NCI-H1048 (cell line): ENCODE measurements at regions not wholly inside any gene's neighbourhood (a gene's known extent, or its start where the extent isn't known, plus 50 kb on each side); places are given as distances from the start of the nearest gene placed in this dataset.

Experiments
- DNase-seq: peaks from one replicate; lab custom pipeline; 2025; lab: John Stamatoyannopoulos, UW

DNA sequence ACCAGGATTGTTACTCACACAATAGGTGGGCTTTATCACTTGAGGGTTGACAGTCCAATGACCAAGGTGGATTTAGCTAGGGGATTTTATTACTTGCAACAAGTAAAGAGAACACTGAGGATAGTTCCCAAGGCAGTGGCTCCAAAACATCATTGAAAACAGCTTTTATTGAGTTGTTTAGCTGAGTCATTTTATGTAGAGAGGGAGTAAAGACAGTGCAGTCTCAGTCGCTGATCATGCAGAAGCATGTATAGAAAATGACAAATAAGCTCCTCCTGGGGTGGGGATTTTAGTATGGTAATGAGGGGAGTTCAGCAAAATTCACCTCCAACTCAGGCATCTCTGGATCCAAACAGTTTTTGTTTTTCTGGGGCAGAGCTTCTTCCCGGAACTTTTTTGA, 163.0 kb upstream of the CCDC179 start:
- no peak for DNase-seq

DNA sequence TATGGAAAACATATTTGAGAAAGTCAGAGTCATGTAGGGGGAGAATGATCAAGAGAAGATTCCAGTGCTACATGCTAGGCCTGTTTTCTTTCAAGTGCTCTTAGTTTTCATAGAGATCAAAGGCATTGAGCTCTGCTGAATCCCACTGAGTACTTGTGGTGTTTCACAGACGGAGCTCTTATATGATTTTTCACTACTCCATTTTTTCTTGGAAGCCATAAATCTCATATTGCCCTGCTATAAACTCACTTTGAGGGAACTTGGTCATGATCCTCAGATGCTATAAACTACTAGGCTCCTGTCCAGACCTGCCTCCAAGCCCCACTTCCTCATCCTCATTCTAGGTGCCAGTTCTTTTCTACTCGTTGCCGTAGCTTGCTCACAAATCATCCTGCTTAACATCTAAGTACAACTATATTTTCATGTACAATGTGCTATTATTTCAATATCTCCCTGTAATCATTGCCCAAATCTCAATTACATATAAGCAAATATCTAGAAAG, 180.8 kb upstream of the CCDC179 start:
- DNase-seq, result no peak

DNA sequence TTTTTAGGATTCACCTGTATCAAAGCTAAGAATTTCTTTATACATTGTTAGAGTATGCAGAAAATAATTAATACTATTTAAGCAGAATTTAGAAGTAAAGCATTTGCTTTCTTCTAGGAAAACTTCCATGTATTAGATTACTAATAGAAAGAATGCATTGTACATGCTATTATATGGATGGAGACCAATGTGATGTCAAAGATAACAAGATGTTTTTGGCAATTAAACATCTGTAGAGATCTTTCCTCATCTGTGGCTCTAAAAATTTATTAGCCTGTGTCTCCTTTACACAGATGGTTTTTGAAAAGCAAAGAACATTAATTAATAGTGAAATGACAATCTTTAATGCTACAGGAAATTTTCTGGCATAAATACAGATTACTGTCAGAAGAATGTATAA, 198.4 kb upstream of the CCDC179 start:
- DNase-seq, result no peak

DNA sequence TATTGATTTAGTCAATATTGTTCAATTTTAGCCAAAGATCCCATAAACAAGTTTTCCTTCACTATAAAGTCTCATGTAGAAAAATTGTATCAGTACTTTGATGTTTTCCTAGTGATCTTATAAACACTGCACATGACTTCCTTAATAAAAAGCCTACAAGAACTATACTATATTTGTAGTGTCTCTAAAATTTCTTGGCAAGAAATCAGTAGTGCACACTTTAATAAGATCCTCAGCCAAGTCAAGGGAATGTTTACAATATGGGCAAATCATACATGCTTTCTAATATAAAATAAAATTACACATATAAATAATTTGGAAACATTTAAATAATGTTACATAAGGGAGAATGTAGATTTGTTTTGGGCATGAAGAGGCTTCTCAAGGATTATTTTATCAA, 203.0 kb upstream of the CCDC179 start:
- DNase-seq, result no peak

DNA sequence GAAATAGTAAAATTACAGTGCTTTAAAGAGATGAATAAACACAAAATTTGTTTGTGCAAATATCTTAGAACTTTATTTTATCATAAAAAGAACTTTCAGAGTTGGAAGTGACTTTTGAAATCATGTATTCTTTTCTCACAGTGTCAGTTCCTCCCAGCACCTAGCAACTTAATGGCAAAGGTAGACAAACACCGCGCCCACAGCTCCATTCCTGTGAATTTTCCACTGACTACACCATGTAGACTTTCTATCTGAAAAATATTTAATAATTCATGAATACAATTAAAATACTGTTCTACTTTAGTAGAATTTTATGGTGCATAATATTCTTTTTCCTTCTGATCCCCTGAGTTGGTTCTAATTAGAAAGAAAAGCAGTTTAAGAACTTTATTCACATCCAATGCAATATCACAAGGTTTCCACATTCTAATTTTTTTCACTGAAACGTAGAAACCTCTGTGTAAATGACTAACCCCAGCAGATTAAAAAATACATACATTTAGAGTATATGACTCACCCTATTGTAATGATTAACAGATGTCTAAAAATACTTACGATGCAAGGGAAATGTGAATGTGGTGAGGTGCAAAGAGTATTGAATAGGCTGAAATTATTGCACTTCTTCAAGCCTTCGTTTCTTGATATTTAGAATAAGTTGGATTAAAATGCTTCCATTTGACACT, 218.2 kb upstream of the CCDC179 start:
- DNase-seq, result no peak

DNA sequence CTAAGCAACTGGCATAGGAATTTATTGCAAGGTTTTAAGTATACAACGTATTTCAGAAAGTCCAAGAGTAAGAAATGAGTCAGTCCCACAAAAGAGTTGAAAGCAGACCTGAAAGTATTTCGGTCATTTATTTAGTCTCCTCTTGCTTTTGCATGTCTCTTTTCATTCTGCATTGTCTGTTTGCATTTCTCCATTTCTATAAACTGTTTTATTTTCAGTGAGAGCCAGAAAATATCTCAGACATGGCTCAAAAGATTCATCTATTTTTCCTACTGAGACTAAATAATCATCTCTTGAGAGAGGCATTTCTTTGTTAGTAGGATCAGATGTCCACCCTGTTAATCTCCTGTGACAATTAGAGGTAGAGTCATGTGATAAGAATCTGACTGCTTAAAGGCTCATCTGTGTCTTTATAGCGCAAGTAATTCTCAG, 219.1 kb upstream of the CCDC179 start:
- no peak for DNase-seq

DNA sequence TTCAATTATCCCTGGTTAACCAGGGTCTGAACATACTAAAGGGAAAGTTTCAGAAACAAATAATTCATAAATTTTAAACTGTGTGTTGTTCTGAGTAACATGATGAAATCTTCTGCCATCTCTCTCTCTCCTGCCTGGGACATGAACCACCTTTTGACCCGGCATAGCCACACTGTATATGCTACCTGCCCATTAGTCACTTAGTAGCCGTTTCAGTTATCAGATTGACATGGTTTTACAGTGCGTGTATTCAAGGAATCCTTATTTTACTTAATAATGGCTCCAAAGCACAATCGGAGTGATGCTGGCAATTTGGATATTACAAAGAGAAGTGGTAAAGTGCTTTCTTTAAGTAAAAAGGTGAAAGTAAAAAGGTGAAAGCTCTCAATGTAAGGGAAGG, 227.1 kb upstream of the CCDC179 start:
- no peak for DNase-seq

DNA sequence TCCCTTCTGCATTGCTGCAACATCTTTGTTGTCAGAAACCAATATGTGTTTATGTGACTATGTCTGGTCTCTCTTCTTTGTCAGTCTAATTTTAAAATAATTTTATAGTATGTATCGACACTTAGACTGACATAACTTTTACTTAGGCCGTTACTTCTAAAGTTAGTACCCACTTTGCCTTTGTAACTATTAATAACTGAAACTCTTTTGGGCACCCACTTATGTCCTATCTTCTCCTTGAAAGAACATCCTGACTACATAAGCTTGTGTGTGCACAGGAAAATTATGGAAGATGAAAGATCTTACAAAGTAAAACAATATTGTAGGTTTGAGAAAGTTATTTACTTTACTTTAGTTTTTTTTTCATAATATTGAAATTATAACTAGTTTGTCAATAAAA, 230.4 kb upstream of the CCDC179 start:
- DNase-seq, result no peak

DNA sequence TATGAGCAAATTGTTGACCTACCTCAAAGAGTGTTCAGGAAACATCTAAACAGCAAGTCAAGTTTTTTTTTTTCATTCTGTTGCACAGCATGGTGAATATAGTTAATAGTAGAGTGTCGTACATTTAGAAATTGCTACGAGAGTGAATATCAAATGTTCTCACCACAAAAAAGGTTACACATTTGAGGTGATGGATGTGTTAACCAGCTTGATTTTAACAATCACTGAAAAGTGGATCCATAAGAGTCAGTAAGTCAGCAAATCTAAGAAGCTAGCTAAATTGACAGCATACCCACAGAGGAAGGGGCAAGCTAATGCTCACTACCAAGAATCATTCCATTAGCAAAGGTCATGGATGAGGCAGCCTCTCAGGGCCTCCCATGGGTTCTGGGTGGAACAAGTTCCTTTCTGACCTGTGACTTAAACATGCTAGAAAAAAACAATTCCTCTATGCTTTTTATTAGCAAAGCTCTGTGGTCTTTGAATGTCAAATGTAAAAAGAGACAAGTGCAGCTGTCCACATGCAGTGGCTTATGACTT, 235.4 kb upstream of the CCDC179 start:
- DNase-seq, result no peak

DNA sequence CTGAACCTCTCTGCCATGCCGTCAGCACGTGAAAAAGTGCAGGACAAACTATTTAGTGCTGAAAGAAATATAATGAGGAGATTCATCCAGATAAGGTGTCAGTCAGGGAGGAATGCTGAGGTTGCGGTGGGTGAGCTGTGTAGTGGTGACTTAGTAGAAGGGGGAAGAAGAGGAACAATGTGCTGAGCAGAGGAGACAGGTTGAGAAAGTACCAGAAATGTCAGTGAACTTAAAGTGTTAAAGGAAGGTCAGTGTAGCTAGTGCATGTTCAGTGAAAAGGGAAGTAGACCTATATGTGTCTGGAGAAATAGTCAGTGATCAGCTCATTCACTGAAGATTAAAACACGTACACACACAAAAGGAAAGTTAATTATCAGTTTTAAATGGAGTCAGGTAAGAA, 237.6 kb upstream of the CCDC179 start:
- DNase-seq, result no peak

DNA sequence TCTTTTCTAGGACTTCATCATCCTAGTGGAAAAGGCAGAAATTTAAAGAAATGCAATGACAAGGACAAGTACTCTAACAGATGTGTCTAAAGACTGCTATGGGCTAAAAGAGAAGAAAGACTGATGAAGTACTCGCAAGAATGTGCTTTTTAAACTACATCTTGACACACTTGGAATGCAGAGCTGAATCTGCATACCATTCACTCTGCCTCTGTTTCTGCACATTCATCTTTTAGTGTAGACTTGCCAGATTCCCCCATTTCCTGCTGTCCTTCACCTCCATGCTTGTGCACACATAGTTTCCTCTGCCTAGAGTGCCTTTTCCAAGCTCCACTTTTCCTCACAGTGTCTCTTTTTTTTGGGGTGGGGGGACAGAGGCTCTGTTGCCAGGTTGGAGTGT, 239.0 kb upstream of the CCDC179 start:
- DNase-seq, result no peak

DNA sequence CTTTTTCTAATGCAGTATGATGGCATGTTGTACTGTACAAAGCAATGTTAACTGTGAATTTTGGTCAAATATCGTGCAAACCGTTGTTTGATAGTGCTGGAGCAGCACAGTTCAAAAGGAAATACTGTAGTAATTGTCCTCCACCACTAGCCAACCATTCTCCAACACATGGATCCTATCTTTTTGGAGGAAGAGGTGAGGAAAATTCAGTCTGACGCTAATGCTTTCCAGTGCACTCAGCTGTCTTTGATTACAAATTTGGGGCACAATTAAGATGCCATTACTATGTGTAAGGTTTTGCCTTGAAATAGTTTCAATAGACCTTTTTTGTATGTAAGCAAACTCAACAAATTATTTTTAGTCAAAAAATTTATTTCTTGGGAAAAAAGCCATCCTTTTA, 240.5 kb upstream of the CCDC179 start:
- no peak for DNase-seq

DNA sequence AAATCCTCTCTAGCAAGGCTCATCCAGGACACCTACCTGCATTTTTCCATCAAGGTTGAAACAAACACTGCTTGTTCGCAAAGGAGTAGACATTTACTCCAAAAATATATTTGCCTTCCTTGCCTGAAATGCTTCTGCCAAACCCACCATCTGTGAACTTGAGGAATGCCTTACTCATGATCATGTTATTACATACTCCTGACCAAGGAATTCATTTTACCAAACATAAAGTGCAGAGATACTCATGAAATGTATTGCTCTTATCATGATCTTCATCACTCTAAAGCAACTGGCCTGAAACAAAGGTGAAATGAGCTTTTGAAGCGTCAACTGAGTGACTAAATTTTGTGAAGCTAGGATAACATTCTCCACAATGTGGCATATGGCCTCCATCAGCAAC, 243.1 kb upstream of the CCDC179 start:
- DNase-seq, result no peak

DNA sequence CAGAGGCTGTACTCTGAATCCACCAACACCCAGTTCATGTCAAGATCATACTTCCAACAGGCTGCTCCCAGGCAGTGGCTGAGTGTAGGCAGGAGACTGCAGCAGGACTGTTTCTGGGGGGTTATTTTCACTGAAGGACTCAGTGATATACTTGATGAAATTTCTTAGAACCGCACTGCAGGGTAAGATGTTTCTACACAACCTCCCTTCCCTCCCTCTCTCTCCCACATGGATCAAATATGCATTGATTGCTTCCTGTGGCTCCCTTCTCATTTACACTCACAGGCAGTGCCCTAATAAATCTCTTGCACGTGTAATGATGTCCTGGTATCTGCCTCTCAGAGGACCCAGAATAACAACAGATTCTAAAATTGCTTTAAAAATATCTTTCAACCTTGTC, 251.3 kb upstream of the CCDC179 start:
- DNase-seq, result no peak

DNA sequence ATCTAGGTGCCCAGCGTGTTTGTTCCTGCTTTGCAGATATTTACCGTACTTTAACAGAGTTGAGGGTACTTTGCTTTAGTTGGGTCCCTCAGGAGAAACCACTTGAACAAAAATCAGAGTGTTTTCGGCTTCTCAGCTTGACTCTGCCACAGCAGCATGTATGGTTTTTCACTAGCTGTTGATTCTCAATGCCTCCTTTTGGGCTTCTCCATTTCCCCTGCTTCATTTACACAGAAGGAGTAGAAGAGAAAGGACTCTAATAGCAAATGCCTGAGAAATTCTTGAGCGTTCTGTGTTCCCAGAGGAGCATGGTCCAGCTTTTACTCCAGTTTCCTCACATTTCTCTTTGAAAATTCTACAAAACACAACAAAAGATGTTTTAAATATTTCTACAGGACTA, 252.1 kb upstream of the CCDC179 start:
- DNase-seq, result no peak

DNA sequence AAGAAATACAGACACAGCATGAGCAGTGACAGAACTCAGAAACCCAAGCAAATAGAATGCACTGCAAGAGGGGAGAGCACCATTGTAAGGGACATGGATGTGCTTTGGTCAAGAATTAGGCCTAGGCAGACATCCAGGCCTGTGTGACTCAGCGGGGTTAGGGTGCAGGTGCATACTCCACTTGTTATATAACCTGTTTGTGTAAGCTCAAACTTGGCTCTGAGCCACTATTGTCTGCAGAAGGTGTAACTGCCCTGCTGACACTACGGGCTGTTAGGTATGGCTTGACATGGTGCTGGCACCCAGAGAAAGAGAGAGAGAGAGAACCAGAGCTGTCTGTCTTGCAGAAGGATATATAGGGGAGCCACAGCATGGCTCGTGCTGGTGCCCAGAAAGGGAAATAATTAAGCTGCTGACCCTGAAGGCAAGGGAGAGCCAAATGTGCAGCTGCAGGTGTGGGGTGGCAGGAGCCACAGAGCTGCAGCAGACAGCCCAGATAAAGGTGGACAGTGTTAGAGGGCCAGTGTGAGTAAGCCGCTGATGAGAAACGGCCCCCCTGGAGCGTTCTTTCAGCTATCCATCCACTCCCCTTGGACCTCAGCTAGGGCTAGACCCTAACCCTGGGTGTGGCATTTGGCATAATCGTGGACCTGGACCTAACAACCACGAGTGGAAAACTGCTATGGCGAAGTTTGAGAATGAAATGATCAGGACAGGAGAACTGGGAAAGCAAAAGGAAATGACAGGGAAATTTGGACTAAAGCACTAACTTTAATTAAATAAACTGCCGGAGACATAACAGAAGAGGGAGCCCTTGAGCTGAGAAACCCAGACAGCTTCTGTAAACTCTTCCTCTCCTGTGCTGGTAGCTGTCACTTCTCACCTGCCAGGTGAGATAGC, 253.0 kb upstream of the CCDC179 start:
- DNase-seq, result no peak

DNA sequence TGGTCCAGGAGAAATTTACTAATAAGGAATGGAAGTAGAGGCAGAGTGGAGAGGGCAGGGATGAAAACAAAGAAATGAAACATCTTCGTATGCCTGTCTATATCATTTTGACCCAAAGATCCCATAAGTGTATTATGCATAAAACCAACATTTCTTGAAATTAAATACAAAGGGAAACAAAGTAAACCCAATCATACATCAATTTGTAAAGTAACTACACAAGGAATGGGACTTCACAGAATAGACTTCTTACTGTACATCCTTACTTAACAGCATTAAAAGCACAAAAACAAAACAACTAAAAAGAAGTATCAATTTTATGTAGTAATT, 253.6 kb upstream of the CCDC179 start:
- no peak for DNase-seq

DNA sequence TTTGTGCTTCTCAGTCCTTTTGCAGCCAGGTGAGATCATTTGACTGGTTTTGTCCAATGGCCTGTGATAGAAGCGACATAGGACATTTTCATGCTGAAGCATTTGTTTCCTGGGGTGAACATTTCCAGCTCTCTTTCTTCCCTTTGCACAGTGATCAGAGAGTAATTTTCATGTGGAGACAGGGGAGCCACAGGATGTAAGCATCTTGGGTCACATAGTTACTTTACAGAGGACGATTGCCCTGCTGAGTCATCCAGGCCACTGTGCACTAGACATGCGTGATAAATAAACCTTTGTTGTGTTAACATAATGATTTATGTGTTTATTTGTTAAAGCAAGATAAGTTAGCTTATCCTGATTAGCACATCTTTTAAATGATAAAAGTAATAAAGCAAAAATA, 263.5 kb upstream of the CCDC179 start:
- DNase-seq, result no peak

DNA sequence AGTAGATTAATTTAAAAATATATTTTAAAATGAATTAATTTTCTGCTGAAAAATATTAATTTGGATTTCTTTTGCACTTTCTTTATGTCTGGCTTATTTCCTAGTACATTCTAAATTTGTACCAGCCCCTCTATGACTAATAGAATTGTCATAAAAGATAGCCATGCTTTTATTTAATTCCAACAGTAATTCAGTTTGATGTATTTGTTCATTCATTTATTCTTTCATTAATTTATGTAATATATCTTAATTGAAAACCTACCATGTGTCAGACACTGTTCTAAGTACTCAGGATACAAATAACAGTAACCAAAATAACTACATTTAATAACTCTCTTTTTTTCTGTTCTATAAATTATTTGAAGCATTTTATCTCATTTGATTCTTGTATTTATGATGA, 264.0 kb upstream of the CCDC179 start:
- DNase-seq, result no peak

DNA sequence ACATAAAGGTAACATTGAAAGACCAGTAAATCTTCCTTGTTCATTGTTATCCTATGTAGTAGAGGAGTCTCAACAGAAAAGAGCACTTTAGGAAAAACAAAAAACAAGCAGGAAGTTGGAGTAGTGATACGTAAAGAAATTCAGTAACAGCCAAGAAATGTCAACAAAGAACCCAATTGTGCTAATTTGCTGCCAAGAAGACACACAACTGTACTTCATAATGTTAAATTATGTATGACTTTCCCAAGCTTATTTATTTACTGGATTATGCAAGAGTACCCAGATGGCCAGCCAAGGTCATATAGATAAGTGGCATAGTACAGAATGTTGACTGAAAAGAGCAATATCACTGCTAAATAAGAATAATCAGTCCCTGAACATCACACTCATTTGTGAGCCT, 264.7 kb upstream of the CCDC179 start:
- DNase-seq, result no peak

DNA sequence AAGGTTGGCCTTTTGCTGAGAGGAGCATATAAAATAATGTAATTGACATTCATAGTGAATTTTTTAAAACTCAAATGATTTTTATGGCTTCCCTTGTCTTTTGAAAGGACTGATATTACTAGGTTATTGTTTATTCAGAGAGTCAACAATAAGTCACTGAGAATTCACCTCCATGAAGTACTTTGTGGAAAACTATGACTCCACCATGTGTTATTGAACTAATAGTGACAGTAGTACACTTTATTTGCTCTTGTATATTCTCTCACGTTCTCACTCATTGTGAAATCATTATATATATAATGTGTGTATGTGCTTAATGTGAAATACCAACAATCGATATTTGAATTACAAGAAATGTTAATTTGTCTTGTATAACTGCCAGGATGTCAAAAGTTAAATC, 267.4 kb upstream of the CCDC179 start:
- DNase-seq, result no peak

DNA sequence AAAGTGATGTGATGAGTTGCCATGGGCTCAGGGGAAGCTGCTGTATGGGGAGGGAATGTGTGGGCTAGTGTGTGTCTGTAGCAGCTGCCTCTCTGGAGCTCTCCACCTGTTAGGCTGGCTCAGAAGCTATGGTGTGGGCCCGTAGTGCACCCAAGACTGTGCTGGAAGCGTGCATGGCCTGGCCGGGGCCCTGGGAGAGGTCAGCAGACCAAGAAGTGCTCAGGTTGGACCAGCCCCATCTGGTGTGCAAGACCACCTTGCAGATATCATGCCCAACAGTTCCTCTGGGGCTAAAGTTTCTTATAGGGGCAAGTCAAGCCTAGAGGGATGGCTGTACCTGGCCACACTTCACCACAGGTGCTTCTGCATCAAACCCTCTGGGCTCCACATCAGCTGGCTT, 274.4 kb upstream of the CCDC179 start:
- no peak for DNase-seq

DNA sequence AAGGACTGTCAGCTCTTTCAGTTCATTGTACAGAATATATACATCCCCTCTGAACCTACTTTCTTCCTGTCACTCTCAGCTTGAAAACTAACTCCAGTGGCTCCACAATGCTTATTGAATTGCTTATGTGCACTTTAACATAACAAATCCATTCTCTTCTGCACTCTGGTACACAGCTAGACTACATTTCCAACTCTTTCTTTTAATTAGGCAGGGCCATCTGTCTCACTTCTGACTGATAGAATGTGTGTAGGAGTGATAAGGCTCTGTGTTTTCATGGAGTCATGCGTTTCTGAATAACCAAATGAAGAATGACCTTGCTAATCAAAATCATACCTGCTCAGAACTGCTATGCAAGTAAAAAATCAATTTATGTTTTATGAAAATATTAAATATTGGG, 278.5 kb upstream of the CCDC179 start:
- no peak for DNase-seq
